SU-DHL-6 (cell line): ENCODE measurements at regions not wholly inside any gene's neighbourhood (a gene's known extent, or its start where the extent isn't known, plus 50 kb on each side); places are given as distances from the start of the nearest gene placed in this dataset.
"Not testable (repeated sequence)": the region's sequence is repeated elsewhere in the genome, so short reads cannot be mapped to it uniquely, and the experiment has no call there.

Experiments
- H2AFZ ChIP-seq: fragments of 200-600 bp; sonication (generic); 2 replicates; pipeline ENCODE4 v1.6.1; 2014; ENCODE audit warnings: low read depth, mild to moderate bottlenecking, moderate library complexity, mixed read lengths, antibody characterized with exemption, low read length; ENCODE audit not compliant: severe bottlenecking
- H3F3A ChIP-seq: fragments of 200-600 bp; shearing (Covaris generic); 2 replicates; pipeline ENCODE4 v1.6.0; 2016; ENCODE audit warnings: antibody characterized with exemption, mild to moderate bottlenecking; ENCODE audit not compliant: insufficient read depth
- H3K27ac ChIP-seq: fragments of 200-600 bp; sonication (generic); 2 replicates; pipeline ENCODE4 v1.5.1; 2016; ENCODE audit warnings: low read depth, mild to moderate bottlenecking, low read length, moderate library complexity, mixed read lengths
- H3K27me3 ChIP-seq: fragments of 200-600 bp; sonication (generic), shearing (Covaris generic); 2 replicates; pipeline ENCODE4 v1.6.0; 2014; ENCODE audit warnings: mild to moderate bottlenecking, low read length
- H3K36me3 ChIP-seq: fragments of 200-600 bp; sonication (generic); 2 replicates; pipeline ENCODE4 v1.6.1; 2014; ENCODE audit warnings: mild to moderate bottlenecking, low read length, mixed read lengths
- H3K4me2 ChIP-seq: fragments of 300-600, 200-600 bp; shearing (Covaris generic), sonication (generic); 2 replicates; pipeline ENCODE4 v1.6.0; 2014; ENCODE audit warnings: low read length, low read depth, mild to moderate bottlenecking; ENCODE audit not compliant: poor library complexity, severe bottlenecking
- H3K4me3 ChIP-seq: fragments of 200-600 bp; sonication (generic); 2 replicates; pipeline ENCODE4 v1.5.1; 2014; ENCODE audit warnings: antibody characterized with exemption, low read length, mild to moderate bottlenecking, mixed read lengths; ENCODE audit not compliant: insufficient read depth, poor library complexity, severe bottlenecking
- H3K79me2 ChIP-seq: fragments of 200-600 bp; sonication (generic); 2 replicates; pipeline ENCODE4 v1.6.1; 2014; ENCODE audit warnings: mild to moderate bottlenecking, low read length, moderate library complexity; ENCODE audit not compliant: insufficient read depth
- H3K9ac ChIP-seq: fragments of 200-600 bp; sonication (generic); 2 replicates; pipeline ENCODE4 v1.7.0; 2014; ENCODE audit warnings: mild to moderate bottlenecking, low read length
- H3K9me2 ChIP-seq: fragments of 200-600 bp; sonication (generic); replicated peaks from 2 replicates; pipeline ENCODE4 v1.6.1; 2014; ENCODE audit warnings: low read length; ENCODE audit not compliant: insufficient read depth
- H3K9me3 ChIP-seq: fragments of 200-600 bp; sonication (generic); 2 replicates; pipeline ENCODE4 v1.6.1; 2014; ENCODE audit warnings: low read length, mixed read lengths; ENCODE audit not compliant: insufficient read depth
- H4K20me1 ChIP-seq: fragments of 200-600 bp; sonication (generic); 2 replicates; pipeline ENCODE4 v1.6.1; 2014; ENCODE audit warnings: low read depth, mild to moderate bottlenecking, antibody characterized with exemption, low read length, moderate library complexity, mixed read lengths
- CTCF ChIP-seq: fragments of 200-600 bp; sonication (generic); IDR thresholded peaks from one replicate; pipeline ENCODE4 v1.5.1; 2017; ENCODE audit warnings: antibody characterized with exemption, mild to moderate bottlenecking, low read length, moderate library complexity; ENCODE audit not compliant: insufficient read depth, poor library complexity, severe bottlenecking
- EZH2phosphoT487 ChIP-seq: fragments of 200-600 bp; sonication (generic), shearing (Covaris generic); conservative IDR thresholded peaks from 2 replicates; pipeline ENCODE4 v1.6.1; 2018; ENCODE audit warnings: mild to moderate bottlenecking, antibody characterized with exemption, low read length, moderate library complexity, mixed read lengths

GRCh38 chr5:82985763-82986162 is 91.4 kb downstream of the TMEM167A start:
- Histone ChIP-seq H2AFZ (no peak overlapping the region), H3K9ac (no peak overlapping the region), H3K4me3 (no peak overlapping the region), H3K9me3 (0 out of 2 replicates have a peak, but pooled peaks cover 5% of the 10 kb centered on the region), H3K79me2 (no peaks in the 10 kb centered on the region), H4K20me1 (no peaks in the 10 kb centered on the region), H3K27ac (no peak overlapping the region), H3K9me2 (no peaks in the 10 kb centered on the region), H3F3A (no peaks in the 10 kb centered on the region), H3K36me3 (no peaks in the 10 kb centered on the region), H3K4me2 (no peak overlapping the region), H3K27me3 (no peaks in the 10 kb centered on the region)
- TF ChIP-seq EZH2phosphoT487, result no peak
- TF ChIP-seq CTCF, result no peak

GRCh38 chr5:82984786-82985735 is 92.1 kb downstream of the TMEM167A start:
- Histone ChIP-seq H3K27ac (no peak overlapping the region), H3F3A (no peaks in the 10 kb centered on the region), H3K4me2 (no peak overlapping the region), H3K9me3 (0 out of 2 replicates have a peak, but pooled peaks cover 5% of the 10 kb centered on the region), H3K79me2 (no peaks in the 10 kb centered on the region), H3K9ac (no peak overlapping the region), H4K20me1 (no peaks in the 10 kb centered on the region), H3K27me3 (no peaks in the 10 kb centered on the region), H3K36me3 (no peaks in the 10 kb centered on the region), H3K9me2 (no peaks in the 10 kb centered on the region), H3K4me3 (no peak overlapping the region), H2AFZ (no peak overlapping the region)
- TF ChIP-seq CTCF, result no peak
- TF ChIP-seq EZH2phosphoT487, result no peak

GRCh38 chr5:82982846-82983245 is 94.3 kb downstream of the TMEM167A start:
- H3K4me3 ChIP-seq, result no peak overlapping the region
- H3K9me3 ChIP-seq, result no peaks in the 10 kb centered on the region
- H3K79me2 ChIP-seq, result no peaks in the 10 kb centered on the region
- no peaks in the 10 kb centered on the region for H3K27me3 ChIP-seq
- no peaks in the 10 kb centered on the region for H3F3A ChIP-seq
- no peak overlapping the region for H3K27ac ChIP-seq
- no peak overlapping the region for H2AFZ ChIP-seq
- no peaks in the 10 kb centered on the region for H4K20me1 ChIP-seq
- no peak overlapping the region for H3K9ac ChIP-seq
- no peaks in the 10 kb centered on the region for H3K36me3 ChIP-seq
- no peaks in the 10 kb centered on the region for H3K9me2 ChIP-seq
- TF ChIP-seq EZH2phosphoT487 (no peak), CTCF (no peak)
- H3K4me2 ChIP-seq, result no peak overlapping the region

- not testable (repeated sequence) for H3K9me2 ChIP-seq, H3F3A ChIP-seq, H3K4me2 ChIP-seq, H3K79me2 ChIP-seq, H3K9ac ChIP-seq, H3K27me3 ChIP-seq, H3K36me3 ChIP-seq, H3K27ac ChIP-seq, H2AFZ ChIP-seq, H3K4me3 ChIP-seq, H4K20me1 ChIP-seq
- peaks cover 14% of the 10 kb centered on the region; the same call in 1 of the 2 replicates for H3K9me3 ChIP-seq
Observed at GRCh38 chr5:82976887-82977286, 100.3 kb downstream of the TMEM167A start.
